HepG2 (cell line): ENCODE measurements at regions not wholly inside any gene's neighbourhood (a gene's known extent, or its start where the extent isn't known, plus 50 kb on each side); places are given as distances from the start of the nearest gene placed in this dataset.

Experiments used
- ARID5B ChIP-seq: IDR thresholded peaks from 2 replicates; pipeline ENCODE4 v1.4.0; 2020; ENCODE audit warnings: mild to moderate bottlenecking, missing genetic modification reagents
- CREM ChIP-seq, 2 experiments: sonication (generic) in 1 of 2; formaldehyde crosslinking in 1 of 2; IDR thresholded peaks; 2 replicates each; pipeline versions ENCODE4 v1.4.0 to v1.6.1; 2016 to 2020; ENCODE audit warnings: antibody characterized with exemption in 1 of 2, mild to moderate bottlenecking in 1 of 2, missing genetic modification reagents in 1 of 2
- FOXP1 ChIP-seq, 2 experiments: fragments of 450-650 bp in 1 of 2; IDR thresholded peaks; 2 replicates each; pipeline ENCODE4 v1.6.1; 2017 to 2018; ENCODE audit warnings: antibody characterized with exemption in 1 of 2
- GATAD2A ChIP-seq: IDR thresholded peaks from 2 replicates; pipeline ENCODE4 v1.6.1; 2016
- HDAC1 ChIP-seq: sonication (generic); formaldehyde crosslinking; IDR thresholded peaks from 2 replicates; pipeline ENCODE4 v1.5.1; 2020; ENCODE audit warnings: mild to moderate bottlenecking, missing genetic modification reagents
- HMG20A ChIP-seq: IDR thresholded peaks from 2 replicates; pipeline ENCODE4 v1.6.1; 2016; ENCODE audit warnings: borderline replicate concordance
- HOXD1 ChIP-seq: sonication (generic); formaldehyde crosslinking; IDR thresholded peaks from 2 replicates; pipeline ENCODE4 v1.5.0; 2020; ENCODE audit warnings: missing genetic modification reagents
- KMT2A ChIP-seq: sonication (generic); formaldehyde crosslinking; IDR thresholded peaks from 2 replicates; pipeline ENCODE4 v1.4.0; 2020; ENCODE audit warnings: missing genetic modification reagents
- NBN ChIP-seq: fragments of 450-650 bp; conservative IDR thresholded peaks from 2 replicates; pipeline ENCODE4 v1.6.1; 2017
- NFIC ChIP-seq: IDR thresholded peaks from 2 replicates; pipeline ENCODE4 v1.6.1; 2012; ENCODE audit warnings: mild to moderate bottlenecking, low read length, inconsistent platforms
- NFYC ChIP-seq: IDR thresholded peaks from 2 replicates; pipeline ENCODE4 v1.6.1; 2016; ENCODE audit warnings: missing genetic modification reagents, missing compliant biosample characterization
- NPAS2 ChIP-seq: sonication (generic); formaldehyde crosslinking; IDR thresholded peaks from 2 replicates; pipeline ENCODE4 v1.8.0; 2022; ENCODE audit warnings: mild to moderate bottlenecking, missing genetic modification reagents, borderline replicate concordance
- SOX13 ChIP-seq, 3 experiments: fragments of 450-650 bp in 1 of 3; sonication (generic) in 1 of 3; formaldehyde crosslinking in 1 of 3; IDR thresholded peaks in 2 of 3; conservative IDR thresholded peaks in 1 of 3; 2 replicates each; pipeline versions ENCODE4 v1.5.0 to v1.6.1; 2016 to 2020; ENCODE audit warnings: antibody characterized with exemption in 1 of 3, mild to moderate bottlenecking in 1 of 3, missing compliant biosample characterization in 1 of 3, missing genetic modification reagents in 1 of 3, moderate library complexity in 1 of 3
- ZBTB20 ChIP-seq: sonication (generic); formaldehyde crosslinking; IDR thresholded peaks from 2 replicates; pipeline ENCODE4 v1.8.1; 2023; ENCODE audit warnings: missing genetic modification reagents, low read depth, mild to moderate bottlenecking, borderline replicate concordance
- ZFX ChIP-seq: sonication (generic); formaldehyde crosslinking; IDR thresholded peaks from 2 replicates; pipeline ENCODE4 v1.4.0; 2020; ENCODE audit warnings: mild to moderate bottlenecking, low read depth, missing genetic modification reagents, moderate library complexity
- ZNF264 ChIP-seq: sonication (generic); formaldehyde crosslinking; IDR thresholded peaks from 2 replicates; pipeline ENCODE4 v1.4.0; 2020; ENCODE audit warnings: missing genetic modification reagents
- ZNF33A ChIP-seq: sonication (generic); formaldehyde crosslinking; IDR thresholded peaks from 2 replicates; pipeline ENCODE4 v1.5.1; 2020; ENCODE audit warnings: missing genetic modification reagents, mild to moderate bottlenecking, moderate library complexity, borderline replicate concordance
- ZNF33B ChIP-seq: sonication (generic); formaldehyde crosslinking; IDR thresholded peaks from 2 replicates; pipeline ENCODE4 v1.5.1; 2020; ENCODE audit warnings: mild to moderate bottlenecking, missing genetic modification reagents
- ZNF446 ChIP-seq: sonication (generic); formaldehyde crosslinking; IDR thresholded peaks from 2 replicates; pipeline ENCODE4 v1.5.0; 2020; ENCODE audit warnings: mild to moderate bottlenecking, missing genetic modification reagents
- ZNF513 ChIP-seq: sonication (generic); formaldehyde crosslinking; conservative IDR thresholded peaks from 2 replicates; pipeline ENCODE4 v1.5.0; 2020; ENCODE audit warnings: missing genetic modification reagents
- ZNF562 ChIP-seq: sonication (generic); formaldehyde crosslinking; IDR thresholded peaks from 2 replicates; pipeline ENCODE4 v1.8.0; 2022; ENCODE audit warnings: missing genetic modification reagents, borderline replicate concordance
- ZNF768 ChIP-seq: sonication (generic); formaldehyde crosslinking; IDR thresholded peaks from 2 replicates; pipeline ENCODE4 v1.4.0; 2020; ENCODE audit warnings: missing genetic modification reagents
- TF ChIP-seq, protein P1 (sequence below): sonication (generic); formaldehyde crosslinking; conservative IDR thresholded peaks from 2 replicates; pipeline ENCODE4 v1.8.0; 2022; ENCODE audit warnings: missing genetic modification reagents
- TF ChIP-seq, protein P2 (sequence below): sonication (generic); formaldehyde crosslinking; IDR thresholded peaks from 2 replicates; pipeline ENCODE4 v1.5.0; 2020; ENCODE audit warnings: missing genetic modification reagents

GRCh38 chr6:82086944-82087343 is 160.6 kb downstream of the IBTK start (continued):
- TF ChIP-seq ZNF513 (CRISPR knock-in tag) (no peak), ZBTB20 (CRISPR knock-in tag) (no peak), HMG20A (CRISPR knock-in tag) (no peak; the same call in 1 of the 2 replicates), ZNF33A (CRISPR knock-in tag) (no peak), ZNF446 (no peak), NBN (no peak), NFYC (no peak), HDAC1 (no peak), KMT2A (no peak), CREM (IDR thresholded peaks at IDR 0.05) (peak; percentile 79), CREM (CRISPR knock-in tag; IDR thresholded peaks at IDR 0.05) (no peak), ZNF768 (CRISPR knock-in tag) (no peak), SOX13 (IDR thresholded peaks at IDR 0.05) (no peak), SOX13 (CRISPR knock-in tag; conservative IDR thresholded peaks at IDR 0.05 in 1 of 2, IDR thresholded peaks at IDR 0.05 in 1 of 2) (peak in 1 of 2 experiments; percentile 47; a peak in 2 of 4 replicates), ZNF562 (CRISPR knock-in tag) (no peak), ARID5B (peak; percentile 61; the same call in 1 of the 2 replicates), ZFX (CRISPR knock-in tag) (no peak), GATAD2A (CRISPR knock-in tag) (peak; percentile 46), ZNF264 (CRISPR knock-in tag) (no peak), FOXP1 (IDR thresholded peaks at IDR 0.05) (no peak), FOXP1 (CRISPR knock-in tag; IDR thresholded peaks at IDR 0.05) (no peak), HOXD1 (CRISPR knock-in tag) (peak; percentile 44; the same call in 1 of the 2 replicates), NFIC (peak; percentile 67; the same call in 1 of the 2 replicates), NPAS2 (no peak), ZNF33B (CRISPR knock-in tag) (no peak)
- TF ChIP-seq, protein P1, sequence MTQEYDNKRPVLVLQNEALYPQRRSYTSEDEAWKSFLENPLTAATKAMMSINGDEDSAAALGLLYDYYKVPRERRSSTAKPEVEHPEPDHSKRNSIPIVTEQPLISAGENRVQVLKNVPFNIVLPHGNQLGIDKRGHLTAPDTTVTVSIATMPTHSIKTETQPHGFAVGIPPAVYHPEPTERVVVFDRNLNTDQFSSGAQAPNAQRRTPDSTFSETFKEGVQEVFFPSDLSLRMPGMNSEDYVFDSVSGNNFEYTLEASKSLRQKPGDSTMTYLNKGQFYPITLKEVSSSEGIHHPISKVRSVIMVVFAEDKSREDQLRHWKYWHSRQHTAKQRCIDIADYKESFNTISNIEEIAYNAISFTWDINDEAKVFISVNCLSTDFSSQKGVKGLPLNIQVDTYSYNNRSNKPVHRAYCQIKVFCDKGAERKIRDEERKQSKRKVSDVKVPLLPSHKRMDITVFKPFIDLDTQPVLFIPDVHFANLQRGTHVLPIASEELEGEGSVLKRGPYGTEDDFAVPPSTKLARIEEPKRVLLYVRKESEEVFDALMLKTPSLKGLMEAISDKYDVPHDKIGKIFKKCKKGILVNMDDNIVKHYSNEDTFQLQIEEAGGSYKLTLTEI: no peak
- TF ChIP-seq, protein P2, sequence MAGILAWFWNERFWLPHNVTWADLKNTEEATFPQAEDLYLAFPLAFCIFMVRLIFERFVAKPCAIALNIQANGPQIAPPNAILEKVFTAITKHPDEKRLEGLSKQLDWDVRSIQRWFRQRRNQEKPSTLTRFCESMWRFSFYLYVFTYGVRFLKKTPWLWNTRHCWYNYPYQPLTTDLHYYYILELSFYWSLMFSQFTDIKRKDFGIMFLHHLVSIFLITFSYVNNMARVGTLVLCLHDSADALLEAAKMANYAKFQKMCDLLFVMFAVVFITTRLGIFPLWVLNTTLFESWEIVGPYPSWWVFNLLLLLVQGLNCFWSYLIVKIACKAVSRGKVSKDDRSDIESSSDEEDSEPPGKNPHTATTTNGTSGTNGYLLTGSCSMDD (CRISPR knock-in tag): no peak
